NCI-H1417 (cell line): ENCODE measurements at regions not wholly inside any gene's neighbourhood (a gene's known extent, or its start where the extent isn't known, plus 50 kb on each side); places are given as distances from the start of the nearest gene placed in this dataset.
"Not testable (repeated sequence)": the region's sequence is repeated elsewhere in the genome, so short reads cannot be mapped to it uniquely, and the experiment has no call there.

Source experiments
- DNase-seq, 3 experiments: peaks; one replicate each; lab custom pipeline; 2025; lab: John Stamatoyannopoulos, UW

DNA sequence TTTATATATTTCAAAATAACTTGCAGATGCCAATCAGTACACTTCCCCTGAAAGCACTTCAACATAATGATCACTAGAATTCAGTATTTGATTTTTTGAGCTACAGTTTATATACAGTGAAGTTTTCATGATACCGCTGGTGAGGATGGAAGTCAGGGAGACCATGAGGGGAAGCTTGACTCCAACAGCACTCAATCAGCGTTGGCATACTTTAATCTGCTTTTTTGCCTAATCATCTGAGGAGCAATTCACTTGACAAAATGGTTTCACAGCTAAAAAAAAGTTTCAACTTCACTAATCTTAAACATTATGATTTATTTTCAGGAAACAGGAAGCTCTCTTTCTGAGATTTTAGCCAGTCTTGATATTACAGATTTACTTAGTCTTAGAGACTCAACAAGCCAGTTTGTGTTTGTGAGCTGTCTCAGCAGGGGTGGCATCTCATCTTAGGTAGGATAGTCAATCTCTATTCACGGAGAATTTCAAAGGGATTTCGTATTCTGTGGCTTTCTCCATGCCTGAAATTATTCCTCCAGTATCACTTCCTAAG is 111.4 kb upstream of the ARRDC3 start:
- DNase-seq: no peak

GRCh38 chr5:91493086-91493485 is 110.0 kb upstream of the ARRDC3 start:
- DNase-seq: no peak

GRCh38 chr5:91491229-91491628 is 108.1 kb upstream of the ARRDC3 start:
- DNase-seq: no peak

DNA sequence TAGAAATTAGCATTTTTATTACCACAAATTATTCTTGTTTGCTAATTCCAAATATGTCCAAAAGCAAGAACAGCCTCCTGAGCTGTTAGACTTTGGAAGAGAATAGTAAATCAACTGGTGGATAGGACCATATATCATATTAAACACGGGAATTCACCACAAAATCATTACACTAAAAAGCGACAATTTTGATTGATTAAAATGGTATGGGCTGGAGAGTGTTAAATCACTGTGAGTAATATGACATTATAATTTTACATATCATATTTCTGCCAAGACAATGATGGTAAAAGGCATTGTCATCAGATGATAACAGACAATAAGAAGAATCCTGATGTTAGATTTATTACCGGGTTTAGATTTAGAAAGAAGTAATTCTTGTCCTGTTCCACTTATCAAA is 107.2 kb upstream of the ARRDC3 start:
- peak in 1 of 3 experiments; percentile 4 for DNase-seq

DNA sequence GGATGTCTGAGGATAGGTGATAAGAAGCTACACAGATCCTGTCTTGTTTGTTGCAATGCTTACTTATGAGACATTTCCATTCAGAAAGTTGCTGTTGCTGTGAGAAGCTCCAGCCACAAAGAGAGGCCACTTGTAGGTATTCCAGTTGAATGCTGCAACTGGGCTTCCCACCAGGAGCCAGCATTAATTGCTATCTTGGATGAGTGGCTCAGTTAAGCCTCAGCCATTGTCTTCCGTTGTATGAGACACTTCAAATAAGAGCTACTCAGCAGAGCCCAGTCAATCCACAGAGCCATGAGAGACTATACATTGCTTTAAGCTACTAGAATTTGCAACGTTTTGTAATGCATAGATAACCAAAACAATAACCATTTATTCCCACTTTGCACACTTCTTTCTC is 104.3 kb upstream of the ARRDC3 start:
- DNase-seq: peak; percentile 16 to 84 (median 67)

GRCh38 chr5:91486638-91487037 is 103.5 kb upstream of the ARRDC3 start:
- no peak for DNase-seq

DNA sequence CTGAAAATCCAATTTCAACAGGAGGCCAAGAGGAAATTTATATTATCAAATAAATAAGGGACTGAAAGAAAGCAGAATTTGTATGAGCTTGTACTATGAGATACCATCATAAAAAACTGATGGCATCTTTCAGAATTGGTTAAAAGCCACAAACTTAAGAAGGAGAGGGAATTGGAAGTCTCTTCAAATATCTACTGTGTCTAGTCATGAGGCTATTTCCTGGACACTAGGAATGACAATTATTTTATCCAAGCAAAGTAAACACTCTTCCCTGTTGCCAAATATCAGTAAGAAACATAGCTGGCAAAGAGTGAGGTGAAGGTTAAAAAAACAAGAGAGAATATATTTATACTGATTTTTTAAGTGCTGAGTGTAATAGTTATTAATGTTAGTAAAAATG is 101.5 kb upstream of the ARRDC3 start:
- no peak for DNase-seq

- not testable (repeated sequence) for DNase-seq
Measured at GRCh38 chr5:91479376-91479775, 96.3 kb upstream of the ARRDC3 start.

DNA sequence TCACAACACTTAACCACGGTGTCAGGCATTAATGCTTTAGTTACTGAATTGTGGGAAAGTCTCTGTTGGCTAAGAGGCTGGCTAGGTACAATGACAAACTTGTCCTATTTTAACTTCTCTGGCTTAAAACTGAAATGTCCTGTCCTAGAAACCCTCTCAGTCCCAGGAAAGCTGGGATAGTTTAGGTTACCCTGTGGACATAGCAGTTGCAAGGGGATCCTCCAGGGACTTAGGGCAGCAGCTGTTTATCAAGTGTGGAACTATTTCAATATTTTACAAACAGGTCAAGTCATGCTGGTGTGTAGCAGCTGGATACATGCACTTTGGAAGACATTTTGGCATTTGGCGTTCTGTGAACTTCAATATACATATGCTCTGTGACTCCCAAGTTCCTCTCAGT is 95.0 kb upstream of the ARRDC3 start:
- DNase-seq: no peak

DNA sequence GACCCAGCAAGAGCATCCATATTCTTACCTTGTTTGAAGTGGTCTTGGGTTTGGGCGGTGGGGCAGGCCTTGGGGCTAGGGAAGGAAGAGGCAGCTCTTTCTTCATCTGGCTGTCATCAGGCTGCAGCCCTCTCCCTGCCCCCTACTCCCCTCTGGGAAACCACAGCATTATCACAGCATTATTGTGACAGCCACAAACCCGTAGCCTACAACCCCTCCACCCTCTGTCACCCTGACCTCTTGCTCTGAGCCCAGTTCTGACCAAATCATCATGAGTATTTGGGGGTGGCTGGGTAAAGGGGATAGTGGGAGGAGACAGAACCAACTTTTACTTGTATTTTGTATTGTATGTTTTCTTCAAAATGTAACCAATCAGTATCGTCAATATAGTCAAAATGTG is 94.3 kb upstream of the ARRDC3 start:
- no peak for DNase-seq

GRCh38 chr5:91474201-91474600 is 91.1 kb upstream of the ARRDC3 start:
- no peak for DNase-seq

DNA sequence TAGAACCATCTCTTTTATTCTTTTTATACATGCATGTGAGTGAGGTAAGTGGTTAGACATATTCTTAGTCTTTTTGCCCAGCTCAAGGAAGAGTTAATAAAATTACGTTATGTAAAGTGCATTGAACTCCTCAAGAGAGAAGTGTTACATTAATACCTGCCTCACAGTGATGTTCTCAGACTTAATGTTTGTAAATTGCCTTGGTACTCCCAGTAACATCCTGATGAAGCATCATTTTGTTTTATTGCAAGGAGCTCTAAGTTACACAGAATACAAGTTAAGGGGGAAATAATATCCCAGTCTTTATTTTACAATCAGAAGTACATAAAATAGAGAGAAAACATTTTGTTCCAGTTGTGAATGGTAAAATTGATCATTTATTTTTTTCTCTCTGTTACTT is 89.5 kb upstream of the ARRDC3 start:
- no peak for DNase-seq

- DNase-seq: no peak
Measured at GRCh38 chr5:91469517-91470165, 86.5 kb upstream of the ARRDC3 start.

GRCh38 chr5:91468651-91469422 is 85.7 kb upstream of the ARRDC3 start:
- no peak for DNase-seq

- DNase-seq: no peak
Measured at GRCh38 chr5:91464886-91465646, 81.9 kb upstream of the ARRDC3 start.

- no peak for DNase-seq
Measured at GRCh38 chr5:91457681-91458058, 74.6 kb upstream of the ARRDC3 start.

DNA sequence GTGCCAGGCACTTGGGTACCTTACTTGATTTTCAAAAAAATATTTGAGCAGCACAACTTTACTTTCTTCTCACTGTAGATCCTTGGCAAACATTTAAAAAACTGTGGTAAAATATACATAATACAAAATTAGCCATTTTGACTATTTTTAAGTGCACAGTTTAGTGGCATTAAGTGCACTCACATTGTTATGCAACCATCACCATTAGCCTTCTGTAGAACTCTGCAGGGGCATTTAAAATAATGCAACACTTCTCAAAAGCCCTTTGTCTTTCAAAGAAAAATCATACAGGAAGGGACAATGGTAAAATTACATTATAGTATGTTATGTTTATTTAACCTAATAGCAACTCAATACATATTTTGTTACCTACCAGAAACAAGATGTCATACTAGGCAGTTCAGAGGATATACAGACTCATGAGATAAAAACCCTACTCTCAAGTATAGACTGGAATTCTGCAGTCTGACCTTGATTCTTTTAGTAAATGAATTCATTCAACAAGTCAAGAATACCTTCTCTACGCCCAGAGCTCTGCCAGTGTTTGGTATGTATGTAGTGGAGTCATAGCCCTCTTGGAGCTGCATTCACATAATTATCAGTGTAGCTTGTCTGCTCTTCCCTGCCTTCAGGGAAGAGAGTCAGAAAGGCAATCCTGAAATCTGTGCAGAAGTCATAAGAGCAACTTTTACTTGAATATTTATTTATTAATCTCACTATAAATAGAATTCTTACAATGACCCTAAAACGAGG is 74.0 kb upstream of the ARRDC3 start:
- DNase-seq: peak in 1 of 3 experiments; percentile 23

DNA sequence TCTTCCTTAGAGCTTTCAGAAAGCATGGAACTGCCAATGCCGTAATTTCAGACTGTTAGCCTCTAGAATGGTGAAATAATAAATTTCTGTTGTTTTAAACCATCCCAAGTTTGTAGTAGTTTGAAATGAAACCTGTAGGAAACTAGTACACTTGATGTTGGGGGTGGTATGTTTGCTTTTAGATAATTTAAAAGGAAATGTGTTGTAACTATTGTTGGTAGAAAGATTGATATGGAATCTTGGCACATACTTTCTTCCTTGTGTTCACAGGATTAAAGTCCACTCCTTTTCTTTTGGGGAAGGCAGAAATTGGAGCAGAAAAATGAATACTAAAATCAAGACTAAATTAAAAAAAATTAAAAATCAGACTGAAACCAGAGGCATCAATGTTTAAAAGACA is 66.0 kb upstream of the ARRDC3 start:
- no peak for DNase-seq

DNA sequence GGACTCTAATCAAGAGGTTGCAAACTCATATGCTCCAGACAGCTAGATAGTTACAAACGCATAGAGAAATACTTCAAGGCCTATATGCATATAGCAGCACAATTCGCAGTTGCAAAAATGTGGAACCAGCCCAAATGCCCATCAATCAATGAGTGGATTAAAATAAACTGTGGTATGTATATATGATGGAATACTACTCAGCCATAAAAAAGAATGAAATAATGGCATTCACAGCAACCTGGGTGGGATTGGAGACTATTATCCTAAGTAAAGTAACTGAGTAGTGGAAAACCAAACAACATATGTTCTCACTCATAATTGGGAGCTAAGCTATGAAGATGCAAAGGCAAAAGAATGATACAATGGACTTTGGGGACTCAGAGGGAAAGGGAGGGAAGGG is 65.0 kb upstream of the ARRDC3 start:
- not testable (repeated sequence) for DNase-seq

DNA sequence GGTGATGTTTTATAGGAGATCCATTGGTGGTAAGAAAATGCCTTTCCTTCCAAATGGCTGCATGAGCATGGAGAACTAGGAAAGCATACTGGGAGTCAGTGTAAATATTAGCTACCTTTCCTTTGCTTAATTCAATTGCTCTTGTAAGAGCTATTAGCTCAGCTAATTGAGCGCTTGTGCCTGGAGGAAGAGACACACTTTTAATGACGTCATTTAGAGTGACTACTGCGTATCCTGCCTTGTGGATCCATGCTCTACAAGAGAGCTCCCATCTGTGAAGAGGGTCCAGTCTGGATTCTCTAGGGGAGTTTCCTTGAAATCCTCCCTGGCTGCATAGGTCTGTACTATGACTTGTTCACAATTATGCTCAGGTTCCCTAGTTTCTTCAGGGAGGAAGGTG is 63.8 kb upstream of the ARRDC3 start:
- DNase-seq: peak in 1 of 3 experiments; percentile 3

DNA sequence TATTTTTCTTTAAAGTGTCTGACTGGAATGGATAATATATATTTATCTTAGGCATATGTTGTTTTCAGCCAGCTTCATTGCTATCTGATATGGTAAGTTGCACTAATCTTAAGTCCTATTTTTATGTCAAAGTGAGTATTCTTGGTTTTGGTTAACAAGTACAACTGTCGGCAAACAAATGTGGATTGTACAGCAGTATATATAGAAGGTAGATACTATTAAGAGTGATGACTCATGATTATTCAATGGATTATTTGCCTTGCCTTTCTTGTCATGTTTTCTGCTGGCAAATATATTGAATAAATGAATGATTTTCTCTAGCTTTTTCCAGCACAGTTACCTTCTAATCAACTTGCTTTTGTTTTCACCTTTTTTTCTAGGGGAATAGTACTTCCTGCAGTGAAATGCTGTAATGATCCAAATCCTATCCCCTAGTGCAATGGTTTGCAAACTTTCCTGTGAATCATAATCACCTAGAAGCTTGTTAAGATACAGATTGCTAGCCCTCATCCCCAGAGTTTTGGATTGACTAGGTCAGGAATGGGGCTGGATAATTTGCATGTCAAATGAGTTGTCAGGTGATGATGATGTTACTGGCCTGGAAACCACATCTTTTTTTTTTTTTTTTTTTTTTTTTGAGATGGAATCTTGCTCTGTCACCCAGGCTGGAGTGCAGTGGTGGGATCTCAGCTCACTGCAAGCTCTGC is 60.8 kb upstream of the ARRDC3 start:
- DNase-seq: no peak
